ENCODE measurements at regions not wholly inside any gene's neighbourhood (a gene's known extent, or its start where the extent isn't known, plus 50 kb on each side); places are given as distances from the start of the nearest gene placed in this dataset.

DNA sequence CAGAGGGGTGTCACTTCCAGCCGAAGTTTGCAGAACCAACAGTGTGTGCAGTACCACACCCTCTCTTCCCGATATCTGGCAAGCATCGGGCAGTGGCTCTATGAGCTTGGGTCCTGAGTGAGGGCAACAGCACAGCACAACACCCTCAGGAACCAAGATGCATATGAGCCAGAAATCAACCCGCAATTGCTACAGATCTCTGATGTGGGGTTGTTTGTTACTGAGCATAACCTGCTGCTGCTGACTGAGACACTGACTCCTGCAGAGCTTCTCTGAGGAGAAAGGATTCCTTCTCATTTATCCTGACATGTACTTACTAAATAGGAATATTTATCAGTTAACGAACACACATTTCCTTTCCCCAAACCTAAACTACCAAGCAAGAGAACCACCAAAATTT, 218.3 kb downstream of the RBFOX3 start:
- no peak for DNase-seq

DNA sequence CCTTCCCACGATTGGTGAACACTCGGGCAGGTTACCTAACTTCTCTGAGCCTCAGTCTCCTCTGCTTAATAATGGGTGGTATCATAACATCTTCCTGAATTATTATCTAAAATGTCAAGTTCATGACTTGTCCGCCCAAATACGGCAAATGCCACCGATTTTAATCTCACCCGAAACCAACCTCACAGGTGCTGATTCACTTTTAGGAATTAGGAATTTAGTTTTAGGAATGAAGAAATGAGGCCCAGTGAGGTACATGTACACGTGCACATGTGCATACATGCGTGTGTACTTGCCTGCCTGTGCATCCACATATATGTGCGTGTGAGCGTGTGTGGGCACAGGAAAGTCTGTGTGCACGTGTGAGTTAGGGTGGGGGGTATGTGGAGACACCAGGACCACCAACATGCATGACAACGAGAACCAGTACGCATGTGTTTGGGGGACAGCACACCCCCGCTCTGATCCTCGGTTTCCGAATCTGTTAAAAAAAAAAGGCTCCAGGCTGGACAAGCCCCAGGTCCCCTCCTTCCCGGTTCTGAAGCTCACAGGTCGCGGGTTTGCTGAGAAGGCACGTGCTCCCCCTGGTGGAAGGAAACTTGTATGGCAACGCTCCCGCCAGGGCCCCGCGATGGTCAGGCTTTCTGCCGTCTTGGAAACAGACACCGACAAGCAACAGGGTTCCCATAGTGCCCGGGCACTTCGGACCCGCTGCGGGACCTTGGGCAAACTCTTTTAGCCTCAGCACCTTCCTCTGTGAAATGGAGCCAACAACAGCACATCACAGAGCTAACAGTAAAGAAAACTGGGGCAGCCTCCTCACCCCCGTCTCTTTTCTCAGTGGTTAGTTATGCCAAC, 219.2 kb downstream of the RBFOX3 start:
- peak; percentile 53 for DNase-seq

DNA sequence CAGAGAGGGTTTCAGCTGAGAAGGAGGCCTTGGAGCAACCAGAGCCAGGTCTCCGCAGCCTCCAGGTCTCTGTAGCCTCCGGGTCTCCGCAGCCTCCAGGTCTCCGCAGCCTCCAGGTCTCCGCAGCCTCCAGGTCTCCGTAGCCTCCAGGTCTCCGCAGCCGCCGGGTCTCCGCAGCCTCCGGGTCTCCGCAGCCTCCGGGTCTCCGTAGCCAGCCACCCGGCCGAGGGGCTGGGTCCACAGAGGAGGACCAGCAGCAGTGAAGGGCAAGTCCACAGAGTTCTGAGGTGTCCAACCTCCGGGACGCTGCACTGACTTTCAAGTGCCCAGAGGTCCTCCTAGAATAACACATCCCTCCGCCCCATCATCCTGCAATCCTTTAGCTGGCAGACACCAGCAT, 221.0 kb downstream of the RBFOX3 start:
- no peak for DNase-seq

DNA sequence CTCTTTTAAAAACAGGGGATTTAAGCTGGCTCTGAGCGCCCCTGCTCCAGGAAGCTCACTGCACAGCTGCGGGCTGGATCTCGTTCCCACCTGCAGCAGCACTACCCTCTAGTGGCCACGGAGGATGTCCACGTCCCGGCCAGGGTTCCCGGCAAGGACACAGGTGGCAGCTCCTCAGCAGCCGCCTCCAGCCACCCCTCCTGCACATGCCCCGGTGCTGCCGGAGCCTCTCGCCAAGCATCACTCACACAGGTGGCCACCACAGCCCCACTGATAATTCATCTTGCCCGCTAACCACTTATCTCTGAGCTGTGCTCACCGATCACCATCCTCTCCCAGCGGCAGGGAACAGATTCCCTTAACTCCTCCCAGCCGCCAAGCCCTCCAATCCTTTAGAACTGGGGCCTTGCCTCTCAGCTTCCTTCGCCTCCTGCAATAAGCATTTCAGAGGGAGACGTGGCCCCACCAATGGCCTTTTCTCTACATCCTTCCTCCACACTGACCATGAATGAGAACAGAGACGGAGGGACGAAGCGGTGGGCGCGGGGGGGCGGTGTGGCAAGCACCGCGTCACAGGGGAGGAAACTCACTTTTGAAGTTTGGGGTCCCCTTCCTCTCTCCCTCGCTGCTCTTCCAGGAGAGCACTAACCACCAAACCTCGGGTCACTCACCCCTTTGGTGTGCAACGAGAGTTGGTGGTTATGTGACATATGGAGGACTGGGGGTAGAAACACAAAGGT, 222.1 kb downstream of the RBFOX3 start:
- DNase-seq = peak; percentile 42

DNA sequence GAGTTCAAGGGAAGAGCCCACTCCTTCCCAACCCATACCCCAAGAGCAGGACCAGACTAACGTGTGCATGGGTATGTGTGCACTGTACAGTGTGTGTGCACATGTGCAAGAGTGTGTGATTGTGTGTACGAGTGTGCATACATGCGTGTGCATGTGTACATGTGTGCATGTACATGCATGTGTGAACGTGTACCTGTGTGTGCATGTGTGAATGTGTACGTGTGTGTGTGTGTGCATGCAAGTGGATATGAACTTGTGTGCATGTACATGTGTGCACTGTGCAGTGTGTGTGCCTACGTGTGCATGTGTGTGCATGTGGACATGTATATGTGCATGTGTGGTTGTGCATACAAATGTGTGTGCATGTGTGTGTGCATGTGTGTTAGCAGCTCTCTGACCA, 223.1 kb downstream of the RBFOX3 start:
- DNase-seq = no peak

DNA sequence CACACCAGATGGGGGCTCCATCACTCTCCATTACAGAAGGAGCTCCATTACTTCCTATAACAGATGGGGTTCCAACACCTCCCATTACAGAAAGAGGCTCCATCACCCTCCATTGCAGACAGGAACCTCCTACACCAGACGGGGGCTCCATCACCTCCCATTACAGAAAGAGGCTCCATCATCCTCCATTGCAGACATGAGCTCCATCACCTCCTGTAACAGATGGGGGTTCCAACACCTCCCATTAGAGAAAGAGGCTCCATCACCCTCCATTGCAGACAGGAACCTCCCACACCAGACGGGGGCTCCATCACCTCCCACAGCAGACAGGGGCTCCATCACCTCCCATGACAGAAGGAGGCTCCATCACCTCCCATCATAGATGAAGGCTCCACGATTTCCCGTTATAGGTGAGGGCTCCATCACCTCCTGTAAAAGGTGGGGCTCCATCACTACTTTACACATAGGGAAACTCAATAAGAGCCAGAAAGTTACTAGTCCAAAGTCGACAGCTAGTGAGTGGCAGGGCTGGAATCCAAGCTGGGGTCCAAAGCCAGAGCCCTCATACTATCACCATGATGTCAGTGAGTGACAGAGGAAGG, 224.8 kb downstream of the RBFOX3 start:
- no peak for DNase-seq

DNA sequence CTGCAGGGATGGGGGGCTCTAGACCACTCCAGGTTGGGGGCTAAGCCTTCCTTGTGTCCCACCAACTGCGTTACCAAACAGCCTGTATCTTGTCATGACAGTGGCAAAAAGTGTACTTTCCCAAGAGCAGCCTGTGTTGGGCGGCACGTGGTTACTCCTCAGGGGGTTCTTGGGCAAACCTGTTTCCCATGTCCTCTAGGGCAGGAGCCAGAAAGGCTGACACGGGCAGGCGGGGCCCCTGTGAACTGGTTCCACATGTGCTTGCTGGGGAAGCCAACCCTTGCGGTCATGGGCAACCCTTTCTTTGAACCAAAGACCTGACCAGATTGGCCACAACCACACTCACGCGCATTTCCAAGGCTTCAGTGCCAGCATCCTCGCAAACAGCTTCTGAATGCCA, 228.5 kb downstream of the RBFOX3 start:
- no peak for DNase-seq

DNA sequence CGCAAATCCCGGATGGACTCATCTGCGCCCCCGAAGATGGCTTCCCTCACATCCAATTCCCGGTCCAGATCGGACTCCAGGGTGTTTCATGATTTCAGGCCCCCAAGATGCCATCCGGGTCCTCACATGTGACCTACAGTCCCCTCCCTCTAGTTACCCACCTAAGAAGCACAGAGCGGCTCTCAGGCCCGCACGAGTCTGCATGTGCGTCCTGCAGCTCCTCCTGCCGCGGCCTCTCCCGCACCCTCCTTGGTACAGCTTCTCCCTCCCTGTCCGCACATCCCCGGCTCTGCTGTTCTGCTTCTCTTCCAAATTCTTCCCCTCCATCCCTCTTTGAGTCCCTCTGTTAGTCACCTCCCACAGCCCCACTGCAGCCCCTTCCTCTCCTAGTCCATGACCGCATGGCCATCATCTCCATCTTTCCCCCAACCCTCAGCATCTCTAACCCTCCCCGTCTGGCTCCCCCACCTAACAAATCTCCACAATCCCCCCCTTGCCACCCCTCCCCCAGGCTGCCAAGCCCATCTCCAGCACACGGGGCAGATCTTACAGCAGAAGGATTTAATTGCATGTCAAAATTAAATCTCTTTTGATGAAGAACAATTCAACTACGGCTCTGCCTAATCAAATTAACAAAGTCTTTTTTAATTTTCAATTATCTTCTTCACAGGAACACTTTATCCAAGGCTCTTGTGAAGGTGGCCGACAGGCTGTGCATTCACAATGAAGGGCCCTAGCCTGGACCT, 231.0 kb downstream of the RBFOX3 start:
- DNase-seq = no peak

DNA sequence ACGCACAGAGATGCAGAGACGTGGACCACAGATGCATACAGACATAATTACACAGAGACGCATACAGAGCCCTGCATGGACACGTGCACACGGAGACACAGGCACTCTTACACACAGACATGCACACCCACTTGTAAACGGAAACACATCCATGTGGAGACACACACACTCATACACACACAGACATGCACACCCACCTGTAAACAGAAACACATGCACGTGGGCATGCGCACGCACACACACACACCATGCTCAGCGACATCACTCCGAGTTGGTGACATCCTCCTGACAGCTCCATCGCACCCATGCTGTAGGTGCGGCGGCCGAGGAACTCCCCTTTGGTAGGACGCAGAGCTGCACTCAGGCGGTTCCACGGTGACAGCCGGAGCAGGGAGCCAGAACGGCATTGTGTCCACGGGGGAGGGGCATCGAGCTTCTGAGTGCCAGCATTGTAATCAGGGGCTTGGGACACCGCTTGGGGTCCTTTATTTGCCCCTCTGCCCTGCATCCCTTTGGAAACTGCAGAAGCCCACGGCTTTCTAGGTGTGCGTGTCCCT, 233.5 kb downstream of the RBFOX3 start:
- no peak for DNase-seq

DNA sequence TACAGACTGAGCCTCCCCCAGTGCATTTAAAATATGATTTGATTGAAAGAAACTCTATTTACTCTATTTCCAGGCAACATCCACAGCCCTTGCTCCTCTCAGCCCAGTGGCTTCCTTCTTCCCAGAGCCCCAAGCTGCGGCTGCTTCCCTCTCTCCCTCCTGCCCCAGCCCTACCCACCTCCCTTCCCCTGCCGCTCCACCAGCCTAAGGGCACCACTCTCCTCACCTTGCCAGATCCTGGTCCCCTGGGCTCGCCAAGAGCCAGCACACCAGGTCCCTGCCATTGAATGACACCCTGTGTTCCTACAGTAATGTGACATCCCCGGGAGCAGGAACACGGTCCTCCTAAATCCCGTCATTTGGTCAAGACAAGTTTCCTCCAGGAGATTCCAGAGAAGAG, 236.0 kb downstream of the RBFOX3 start:
- no peak for DNase-seq

DNA sequence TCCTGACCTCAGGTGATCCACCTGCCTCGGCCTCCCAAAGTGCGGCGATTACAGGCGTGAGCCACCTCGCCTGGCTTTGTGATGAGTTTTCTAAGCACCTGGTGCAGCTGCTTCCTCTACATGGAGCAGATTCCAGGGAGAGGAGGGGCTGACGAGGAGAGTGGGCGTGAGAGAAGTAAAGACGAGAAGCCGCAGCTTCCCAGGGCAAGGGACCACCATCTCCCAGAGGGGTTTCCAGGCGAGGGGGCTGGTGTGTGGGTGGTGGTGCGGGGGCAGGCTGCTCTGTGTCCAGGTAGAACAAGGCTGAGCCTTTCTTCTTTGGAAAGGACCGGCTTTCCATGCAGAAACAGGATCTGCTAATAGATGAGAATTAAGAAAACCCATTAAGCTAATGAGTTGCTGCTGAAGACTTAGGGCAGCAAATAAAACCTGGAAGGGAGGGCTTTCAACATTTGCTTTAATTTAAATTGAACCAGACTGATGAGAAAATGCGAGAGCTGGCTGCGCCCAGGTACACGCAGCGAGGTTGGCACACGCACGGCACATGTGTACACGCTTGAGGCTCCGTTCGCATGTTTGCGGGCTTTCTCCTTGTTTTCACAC, 236.7 kb downstream of the RBFOX3 start:
- DNase-seq = no peak

DNA sequence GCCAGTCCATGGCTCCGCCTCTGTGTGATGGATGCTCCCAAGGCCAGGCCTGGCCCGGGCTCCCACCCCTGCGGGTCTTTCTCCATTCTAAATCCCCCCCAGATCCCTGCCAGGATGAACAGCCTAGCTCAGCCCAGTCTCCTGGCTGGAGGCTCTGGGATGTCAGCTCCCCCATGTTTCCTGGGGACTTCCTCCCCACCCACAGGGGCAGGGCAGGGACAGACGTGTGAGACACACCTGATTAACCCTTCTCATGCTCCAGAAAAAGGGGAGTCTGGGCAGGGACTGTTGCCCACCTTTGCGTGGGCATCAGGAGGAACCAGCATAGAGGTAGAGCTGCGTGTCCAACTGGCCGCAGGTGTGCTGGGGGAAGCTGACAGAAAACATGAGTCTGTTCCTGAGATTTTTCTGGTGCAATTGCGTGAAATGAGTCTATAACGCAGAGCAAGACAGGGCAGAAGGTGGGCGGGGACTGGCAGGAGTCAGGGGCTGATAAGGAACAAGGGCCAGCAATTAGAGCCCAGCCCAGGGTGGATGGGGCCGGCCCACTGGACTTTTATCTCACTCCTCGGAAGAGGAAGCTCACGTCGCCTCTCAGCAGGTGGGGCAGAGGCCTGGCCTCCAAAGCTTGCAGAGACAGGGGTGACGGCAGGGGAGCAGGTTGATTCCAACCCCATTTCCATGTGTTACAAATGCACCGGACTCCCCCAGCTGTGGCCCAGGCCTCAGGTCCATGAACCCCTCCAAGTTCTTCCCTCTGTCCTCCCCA, 238.2 kb downstream of the RBFOX3 start:
- no peak for DNase-seq

DNA sequence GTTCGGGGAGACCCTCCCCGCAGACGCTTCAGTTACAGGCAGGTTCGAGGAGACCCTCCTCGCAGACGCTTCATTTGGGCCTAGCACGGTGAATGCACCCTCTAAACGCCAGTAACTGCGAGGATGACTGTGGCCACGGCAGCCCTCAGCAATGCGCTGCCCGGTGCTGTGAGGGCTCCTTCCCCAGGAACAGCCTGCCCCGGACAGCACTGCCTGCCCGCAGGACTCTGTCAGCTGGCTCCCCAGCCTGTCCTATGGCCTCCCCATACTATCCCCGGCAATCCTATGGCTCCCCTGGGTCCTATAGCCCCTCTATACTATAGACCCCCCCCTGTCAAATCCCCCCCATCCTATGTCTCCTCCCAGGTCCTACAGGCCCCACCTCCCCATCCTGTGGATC, 238.9 kb downstream of the RBFOX3 start:
- DNase-seq = no peak

DNA sequence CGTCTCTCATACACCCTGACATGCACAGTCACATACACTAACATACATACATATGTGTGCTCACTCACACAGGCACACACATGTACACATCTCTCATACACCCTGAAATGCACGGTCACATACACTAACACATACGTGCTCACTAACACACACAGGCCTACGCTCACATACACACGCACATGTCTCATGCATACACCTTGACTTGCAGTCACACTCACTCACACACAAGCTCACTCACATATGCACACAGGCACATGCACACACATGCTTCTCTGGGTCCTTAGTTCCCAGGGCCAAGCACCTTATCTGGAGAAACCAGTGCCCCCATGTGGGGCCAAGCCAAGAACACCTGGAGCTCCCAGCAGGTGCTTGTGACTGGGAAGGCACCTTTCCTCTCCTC, 240.3 kb downstream of the RBFOX3 start:
- no peak for DNase-seq

DNA sequence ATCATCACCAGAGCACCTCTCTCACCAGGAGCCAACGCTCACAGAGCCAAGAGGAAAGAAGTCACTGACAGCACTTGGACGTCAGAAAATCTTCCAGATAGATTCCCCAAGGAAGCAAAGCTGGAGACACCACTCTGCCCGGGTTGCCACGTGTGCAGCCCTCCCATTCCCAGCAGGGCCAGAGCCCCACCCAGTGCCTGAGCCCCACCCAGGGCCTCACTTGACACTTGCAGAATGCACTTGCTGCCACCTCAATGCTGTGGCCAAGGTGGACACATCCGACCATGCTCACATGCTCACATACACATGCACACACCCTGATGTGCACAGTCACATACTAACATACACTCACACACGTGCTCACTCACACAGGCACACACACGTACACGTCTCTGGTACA, 240.7 kb downstream of the RBFOX3 start:
- DNase-seq = no peak

DNA sequence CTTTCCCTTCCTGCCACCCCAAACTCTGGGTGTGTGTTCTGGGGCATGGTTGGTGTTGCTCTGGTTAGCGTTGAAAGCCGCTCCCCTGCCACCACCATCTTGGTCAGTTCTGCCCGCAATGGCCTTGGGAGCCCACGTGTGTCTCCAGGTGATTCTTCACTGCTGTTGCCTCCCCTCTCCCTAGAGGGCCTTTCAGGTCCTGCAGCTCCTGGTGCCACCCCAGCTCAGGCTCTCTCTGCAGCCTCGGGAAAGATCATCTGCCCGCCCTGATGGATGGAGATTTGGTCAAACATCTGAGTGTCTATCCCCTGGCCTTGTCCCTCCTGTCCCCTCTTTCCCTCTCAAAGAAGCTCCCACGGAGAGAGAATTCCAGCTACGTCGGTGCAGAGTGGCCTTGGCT, 241.3 kb downstream of the RBFOX3 start:
- DNase-seq = no peak

DNA sequence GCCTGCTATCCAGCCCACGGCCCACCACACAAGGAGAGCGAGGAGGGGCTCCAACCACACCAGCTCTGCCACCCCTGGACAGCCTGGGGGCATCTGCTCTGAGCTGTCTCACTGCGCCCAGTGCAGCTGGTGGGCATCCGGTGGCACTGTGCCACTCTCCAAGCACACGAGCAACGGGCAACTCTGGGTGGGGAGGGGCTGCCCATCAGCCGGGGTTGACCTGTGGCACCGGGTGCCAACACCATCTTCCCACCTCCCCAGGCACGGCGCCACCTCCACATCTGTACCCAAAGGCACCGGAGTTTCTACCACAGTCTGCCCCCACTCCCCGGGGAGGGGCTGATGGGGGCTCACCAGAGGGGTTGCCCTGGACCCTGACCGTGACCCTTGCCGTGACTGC, 241.8 kb downstream of the RBFOX3 start:
- no peak for DNase-seq

DNA sequence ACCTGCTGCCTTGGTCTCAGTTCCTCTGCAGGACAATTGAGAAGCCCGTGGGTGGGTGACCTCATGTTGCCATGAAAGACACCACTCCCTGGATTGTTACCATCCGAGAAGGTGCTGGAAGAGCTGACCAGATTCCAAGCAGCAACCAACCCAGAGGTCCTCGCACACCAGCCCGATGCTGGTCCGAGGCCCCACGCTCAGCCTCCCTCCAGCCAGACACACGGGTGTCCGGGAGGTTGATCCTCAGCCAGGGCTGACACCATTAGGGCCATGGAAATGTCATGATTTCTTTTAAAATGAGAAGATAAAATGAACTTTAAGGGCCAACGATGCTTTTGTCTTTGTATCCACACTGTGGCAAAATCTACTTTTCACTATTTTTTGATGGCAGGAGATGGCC, 242.3 kb downstream of the RBFOX3 start:
- DNase-seq = no peak

DNA sequence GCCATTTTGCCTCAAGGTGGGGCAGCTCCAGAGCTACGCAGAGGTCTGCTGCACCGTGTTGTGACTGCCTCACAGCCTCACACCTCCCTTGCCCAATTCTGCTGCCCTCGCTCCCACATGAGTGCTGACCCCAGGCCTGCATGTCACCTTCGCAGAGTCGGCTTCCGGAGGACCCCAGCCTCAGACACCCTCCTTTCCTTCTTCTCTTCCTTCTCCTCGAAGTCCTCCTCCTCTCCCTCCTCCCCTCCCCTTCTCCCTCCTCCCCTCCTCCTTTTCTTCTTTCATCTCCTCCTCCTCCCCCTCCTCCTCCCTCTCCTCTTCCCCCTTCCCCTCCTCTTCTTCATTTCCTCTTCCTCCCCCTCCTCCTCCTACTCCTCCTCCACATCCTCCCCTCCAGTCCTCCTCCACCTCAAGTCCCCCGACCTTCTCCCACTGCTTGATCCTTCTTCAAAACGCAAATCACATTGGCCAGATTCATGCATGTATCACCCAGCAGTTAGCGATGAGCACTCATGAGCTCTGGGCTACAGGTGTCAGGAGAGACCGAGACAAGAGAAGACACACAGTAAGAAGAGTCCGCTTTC, 243.8 kb downstream of the RBFOX3 start:
- DNase-seq = no peak

DNA sequence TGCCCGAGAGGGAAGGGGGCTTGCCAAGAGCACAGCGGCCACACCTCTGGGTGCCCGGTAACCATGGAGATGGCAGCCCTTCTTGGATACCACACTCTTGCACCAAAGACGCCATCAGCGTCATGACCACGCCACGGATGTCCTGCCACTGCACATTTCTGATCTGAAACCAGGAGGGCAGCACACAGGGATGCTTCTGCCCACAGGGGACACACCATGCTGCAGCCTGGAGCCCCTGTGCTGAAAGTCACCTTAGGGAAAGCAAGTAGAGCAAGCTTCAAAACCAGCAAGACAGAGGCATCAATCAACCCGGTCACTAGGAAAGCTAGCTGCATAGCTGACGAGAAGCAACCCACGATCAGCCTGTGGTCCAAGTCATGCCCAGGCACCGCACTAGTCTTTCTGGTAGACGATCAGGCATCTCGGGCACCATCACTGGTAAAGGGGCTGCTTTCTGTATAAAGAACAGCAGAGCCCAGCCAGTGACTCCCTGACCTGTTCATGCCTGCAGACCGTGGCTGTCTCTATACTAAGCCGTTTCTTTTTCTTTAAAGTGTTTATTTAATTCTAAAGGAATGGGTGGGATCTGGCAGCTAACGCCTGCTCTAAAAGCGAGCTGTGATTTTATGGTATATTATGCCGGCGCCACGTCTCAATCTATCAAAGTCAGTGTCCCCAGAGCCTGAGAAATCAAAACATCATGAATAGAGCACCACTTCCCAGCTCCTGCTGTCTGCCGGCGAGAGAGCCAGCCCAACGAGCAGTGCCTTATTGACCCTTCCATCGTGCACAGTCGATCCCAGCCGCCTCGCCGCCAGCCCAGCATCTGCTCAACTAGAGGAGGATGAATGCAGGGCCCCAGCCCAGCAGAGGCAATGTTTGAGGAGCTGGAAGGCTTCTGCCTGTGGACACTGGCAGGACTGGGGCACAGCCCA, 244.7 kb downstream of the RBFOX3 start:
- DNase-seq = no peak
